MCF 10A (cell line): ENCODE measurements at regions not wholly inside any gene's neighbourhood (a gene's known extent, or its start where the extent isn't known, plus 50 kb on each side); places are given as distances from the start of the nearest gene placed in this dataset.

Source experiments
- BruUV-seq: library from RNA; stranded (reverse); fragments of 400-500 nt; replicated peaks from 2 replicates; lab custom pipeline; 2021; lab: Mats Ljungman, UMichigan
- CTCF ChIA-PET: fragments of 300-600 bp; sonication (Branson Sonifier 250); formaldehyde crosslinking; extraction: SDS; loops from one replicate; lab custom pipeline; 2021; ENCODE audit warnings: antibody characterized with exemption, inconsistent platforms; lab: Yijun Ruan, JAX
- POLR2A ChIA-PET: fragments of 300-600, 350-650 bp; sonication (Branson Sonifier 250); formaldehyde crosslinking; extraction: SDS; loops from one replicate; lab custom pipeline; 2020; ENCODE audit warnings: antibody characterized with exemption, inconsistent platforms; lab: Yijun Ruan, JAX
- DNase-seq: peaks from one replicate; pipeline ENCODE4 v3.0.0-alpha.2; 2018; ENCODE audit not compliant: unreplicated experiment
- H3K27ac Mint-ChIP-seq: one replicate; pipeline ENCODE4 v1.8.0; 2022; ENCODE audit warnings: mild to moderate bottlenecking, low read depth, mixed read lengths; ENCODE audit not compliant: unreplicated experiment
- H3K27me3 Mint-ChIP-seq: one replicate; pipeline ENCODE4 v1.8.0; 2022; ENCODE audit warnings: mixed read lengths; ENCODE audit not compliant: insufficient read depth, unreplicated experiment
- H3K36me3 Mint-ChIP-seq: one replicate; pipeline ENCODE4 v1.8.0; 2022; ENCODE audit warnings: mild to moderate bottlenecking, moderate library complexity, mixed read lengths; ENCODE audit not compliant: insufficient read depth, unreplicated experiment
- H3K4me1 Mint-ChIP-seq: one replicate; pipeline ENCODE4 v1.8.0; 2022; ENCODE audit warnings: mixed read lengths; ENCODE audit not compliant: insufficient read depth, unreplicated experiment
- H3K4me3 Mint-ChIP-seq: one replicate; pipeline ENCODE4 v1.8.0; 2022; ENCODE audit warnings: mild to moderate bottlenecking, moderate library complexity, mixed read lengths; ENCODE audit not compliant: unreplicated experiment
- H3K9me3 Mint-ChIP-seq: one replicate; pipeline ENCODE4 v1.8.0; 2022; ENCODE audit warnings: mixed read lengths; ENCODE audit not compliant: unreplicated experiment
- CTCF ChIP-seq: fragments of 200-600 bp; IDR thresholded peaks from one replicate; pipeline ENCODE4 v1.8.0; 2022; ENCODE audit warnings: antibody characterized with exemption, mild to moderate bottlenecking; ENCODE audit not compliant: unreplicated experiment
- intact Hi-C: fragments of 100-400 bp; cut with micrococcal nuclease; formaldehyde crosslinking; loops from 2 replicates; pipeline ENCODE4 v1.14.1; 2022

GRCh38 chr9:113674436-113674835 lies 201.7 kb upstream of the ZNF618 start:
- peaks cover 7% of the 10 kb centered on the region for H3K4me1 Mint-ChIP-seq
- CTCF ChIA-PET = interaction anchor here (0.6 to 2.8 kb wide), 9 partner anchors 7 to 311 kb away, joined by 3 to 10 read pairs (median 3); no protein-coding TSS in a partner anchor
- POLR2A ChIA-PET = no interaction called here
- BruUV-seq = no TSS peak
- no peaks in the 10 kb centered on the region for H3K36me3 Mint-ChIP-seq
- intact Hi-C loops = no loop called here
- H3K27me3 Mint-ChIP-seq = peaks cover under 1% of the 10 kb centered on the region
- peak; percentile 50 for DNase-seq
- no peaks in the 10 kb centered on the region for H3K9me3 Mint-ChIP-seq
- TF ChIP-seq CTCF = no peak
- H3K4me3 Mint-ChIP-seq = no peak overlapping the region
- no peak overlapping the region for H3K27ac Mint-ChIP-seq

GRCh38 chr9:113675475-113675941 lies 200.6 kb upstream of the ZNF618 start:
- intact Hi-C loops = no loop called here
- CTCF ChIA-PET = interaction anchor here (0.7 to 1.3 kb wide), 7 partner anchors 9 to 407 kb away, joined by 3 to 6 read pairs (median 3); no protein-coding TSS in a partner anchor

GRCh38 chr9:113677057-113677456 lies 199.1 kb upstream of the ZNF618 start:
- no peaks in the 10 kb centered on the region for H3K9me3 Mint-ChIP-seq
- H3K27me3 Mint-ChIP-seq = no peaks in the 10 kb centered on the region
- no peak for TF ChIP-seq CTCF
- peaks cover 10% of the 10 kb centered on the region for H3K4me1 Mint-ChIP-seq
- no TSS peak for BruUV-seq
- ChIA-PET POLR2A (no interaction called here), CTCF (no interaction called here)
- peak; percentile 30 for DNase-seq
- no peak overlapping the region for H3K27ac Mint-ChIP-seq
- H3K36me3 Mint-ChIP-seq = no peaks in the 10 kb centered on the region
- intact Hi-C loops = no loop called here
- no peak overlapping the region for H3K4me3 Mint-ChIP-seq

More at GRCh38 chr9:113675475-113675941, 200.6 kb upstream of the ZNF618 start:
- Mint-ChIP-seq H3K27ac (peak overlapping the region; percentile 79), H3K9me3 (no peaks in the 10 kb centered on the region), H3K27me3 (no peaks in the 10 kb centered on the region), H3K4me1 (peaks cover 7% of the 10 kb centered on the region), H3K4me3 (no peak overlapping the region), H3K36me3 (no peaks in the 10 kb centered on the region)
- BruUV-seq = no TSS peak
- TF ChIP-seq CTCF = no peak
- peak; percentile 75 for DNase-seq
- POLR2A ChIA-PET = interaction anchor here (0.6 kb wide), 3 partner anchors 13 to 282 kb away, joined by 3 to 4 read pairs (median 4); partner anchors contain the start of gene POLE3

- ChIA-PET CTCF (no interaction called here), POLR2A (no interaction called here)
- Mint-ChIP-seq H3K36me3 (no peaks in the 10 kb centered on the region), H3K27me3 (no peaks in the 10 kb centered on the region), H3K9me3 (no peaks in the 10 kb centered on the region), H3K4me1 (peaks cover 12% of the 10 kb centered on the region), H3K4me3 (no peak overlapping the region), H3K27ac (no peak overlapping the region)
- no peak for TF ChIP-seq CTCF
- BruUV-seq = no TSS peak
- no peak for DNase-seq
- intact Hi-C loops = no loop called here
Measured at GRCh38 chr9:113677569-113677968, 198.5 kb upstream of the ZNF618 start.
